HL-60 (cell line): ENCODE measurements at regions not wholly inside any gene's neighbourhood (a gene's known extent, or its start where the extent isn't known, plus 50 kb on each side); places are given as distances from the start of the nearest gene placed in this dataset.

ENCODE experiments used
- SPI1 ChIP-seq: IDR thresholded peaks from 2 replicates; pipeline ENCODE4 v1.6.1; 2012; ENCODE audit warnings: low read depth, mild to moderate bottlenecking, borderline replicate concordance
- TF ChIP-seq, protein P1 (sequence below): IDR thresholded peaks from one replicate; pipeline ENCODE4 v1.5.1; 2011; ENCODE audit warnings: low read length, control low read depth, inconsistent platforms; ENCODE audit not compliant: insufficient read depth

DNA sequence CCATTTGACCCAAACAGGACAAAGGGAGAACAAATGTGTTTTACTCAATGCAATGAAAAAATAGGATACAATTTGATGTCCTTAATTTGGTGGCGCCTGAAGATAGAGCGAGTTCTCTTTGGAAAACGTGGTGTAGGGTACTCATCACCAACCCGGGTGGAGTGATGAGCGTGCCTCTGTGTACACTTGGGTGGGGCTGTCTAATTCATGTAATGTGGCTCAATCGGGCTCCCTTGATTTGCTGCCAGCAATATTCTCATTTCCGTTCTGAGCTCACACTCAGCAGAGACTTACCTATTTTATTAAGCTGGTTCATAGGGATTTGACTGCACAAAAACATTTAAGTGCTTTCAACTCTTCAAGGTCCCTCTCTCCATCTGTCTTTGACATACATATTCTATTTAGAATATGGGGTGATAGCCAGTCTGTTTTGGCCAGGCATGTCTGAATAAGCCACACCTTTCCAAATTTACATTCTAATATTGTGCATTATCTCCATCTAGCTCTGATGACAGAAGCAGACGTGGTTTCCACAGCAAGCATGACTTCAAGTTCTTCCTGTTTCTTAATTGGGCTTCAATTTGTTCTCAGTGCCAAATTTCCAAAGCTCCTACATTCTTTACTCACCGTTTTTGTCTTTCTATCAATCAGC, 162.5 kb downstream of the IRX2 start:
- TF ChIP-seq, protein P1, sequence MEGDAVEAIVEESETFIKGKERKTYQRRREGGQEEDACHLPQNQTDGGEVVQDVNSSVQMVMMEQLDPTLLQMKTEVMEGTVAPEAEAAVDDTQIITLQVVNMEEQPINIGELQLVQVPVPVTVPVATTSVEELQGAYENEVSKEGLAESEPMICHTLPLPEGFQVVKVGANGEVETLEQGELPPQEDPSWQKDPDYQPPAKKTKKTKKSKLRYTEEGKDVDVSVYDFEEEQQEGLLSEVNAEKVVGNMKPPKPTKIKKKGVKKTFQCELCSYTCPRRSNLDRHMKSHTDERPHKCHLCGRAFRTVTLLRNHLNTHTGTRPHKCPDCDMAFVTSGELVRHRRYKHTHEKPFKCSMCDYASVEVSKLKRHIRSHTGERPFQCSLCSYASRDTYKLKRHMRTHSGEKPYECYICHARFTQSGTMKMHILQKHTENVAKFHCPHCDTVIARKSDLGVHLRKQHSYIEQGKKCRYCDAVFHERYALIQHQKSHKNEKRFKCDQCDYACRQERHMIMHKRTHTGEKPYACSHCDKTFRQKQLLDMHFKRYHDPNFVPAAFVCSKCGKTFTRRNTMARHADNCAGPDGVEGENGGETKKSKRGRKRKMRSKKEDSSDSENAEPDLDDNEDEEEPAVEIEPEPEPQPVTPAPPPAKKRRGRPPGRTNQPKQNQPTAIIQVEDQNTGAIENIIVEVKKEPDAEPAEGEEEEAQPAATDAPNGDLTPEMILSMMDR: no peak
- TF ChIP-seq SPI1: no peak
